Activated CD8-positive, alpha-beta memory T cell treated with anti-CD3 and anti-CD28 coated beads for 36 hours (primary cell): ENCODE measurements at regions not wholly inside any gene's neighbourhood (a gene's known extent, or its start where the extent isn't known, plus 50 kb on each side); places are given as distances from the start of the nearest gene placed in this dataset.

Experiments
- CTCF ChIA-PET: fragments of 350-600 bp; sonication (Branson Sonifier 250); formaldehyde crosslinking; loops from one replicate; lab custom pipeline; 2021; ENCODE audit warnings: antibody characterized with exemption; lab: Charles Lee
- POLR2A ChIA-PET: fragments of 350-600 bp; sonication (Branson Sonifier 250); formaldehyde crosslinking; loops from one replicate; lab custom pipeline; 2021; ENCODE audit warnings: antibody characterized with exemption; lab: Charles Lee

- CTCF ChIA-PET, result interaction anchor here (0.6 kb wide), 1 partner anchor 548 kb away, joined by 4 read pairs; no protein-coding TSS in a partner anchor
- POLR2A ChIA-PET, result no interaction called here
These were observed 179.0 kb downstream of the ADGRA3 start for GRCh38 chr4:22336822-22337221.

GRCh38 chr4:22334155-22334554 is 181.7 kb downstream of the ADGRA3 start:
- CTCF ChIA-PET, result no interaction called here
- POLR2A ChIA-PET, result no interaction called here

- ChIA-PET POLR2A (no interaction called here), CTCF (no interaction called here)
These were observed 191.4 kb downstream of the ADGRA3 start for GRCh38 chr4:22324422-22324821.

GRCh38 chr4:22323691-22324090 is 192.2 kb downstream of the ADGRA3 start:
- ChIA-PET POLR2A (no interaction called here), CTCF (no interaction called here)

- CTCF ChIA-PET, result no interaction called here
These were observed 192.9 kb downstream of the ADGRA3 start for GRCh38 chr4:22322996-22323395.

GRCh38 chr4:22315628-22316027 is 200.2 kb downstream of the ADGRA3 start:
- POLR2A ChIA-PET, result no interaction called here
- CTCF ChIA-PET, result no interaction called here

More at GRCh38 chr4:22322996-22323395, 192.9 kb downstream of the ADGRA3 start:
- POLR2A ChIA-PET, result no interaction called here

- POLR2A ChIA-PET, result no interaction called here
These were observed 201.9 kb downstream of the ADGRA3 start for GRCh38 chr4:22313976-22314375.

GRCh38 chr4:22312113-22312512 is 203.8 kb downstream of the ADGRA3 start:
- POLR2A ChIA-PET, result no interaction called here
- CTCF ChIA-PET, result no interaction called here

More at GRCh38 chr4:22313976-22314375, 201.9 kb downstream of the ADGRA3 start:
- CTCF ChIA-PET, result no interaction called here

- POLR2A ChIA-PET, result no interaction called here
- CTCF ChIA-PET, result no interaction called here
These were observed 214.6 kb downstream of the ADGRA3 start for GRCh38 chr4:22301253-22301652.

- ChIA-PET POLR2A (no interaction called here), CTCF (interaction anchor here (0.6 kb wide), 1 partner anchor 509 kb away, joined by 3 read pairs; no protein-coding TSS in a partner anchor)
These were observed 216.2 kb downstream of the ADGRA3 start for GRCh38 chr4:22299678-22300077.

GRCh38 chr4:22287631-22288030 is 228.2 kb downstream of the ADGRA3 start:
- POLR2A ChIA-PET, result no interaction called here
- CTCF ChIA-PET, result no interaction called here

- CTCF ChIA-PET, result no interaction called here
- POLR2A ChIA-PET, result no interaction called here
These were observed 247.4 kb downstream of the ADGRA3 start for GRCh38 chr4:22268350-22269025.

- POLR2A ChIA-PET, result no interaction called here
- CTCF ChIA-PET, result no interaction called here
These were observed 251.6 kb downstream of the ADGRA3 start for GRCh38 chr4:22264261-22264660.

GRCh38 chr4:22253431-22253830 is 262.4 kb downstream of the ADGRA3 start:
- ChIA-PET POLR2A (no interaction called here), CTCF (no interaction called here)

GRCh38 chr4:22246847-22247246 is 269.0 kb downstream of the ADGRA3 start:
- ChIA-PET POLR2A (no interaction called here), CTCF (no interaction called here)

GRCh38 chr4:22245294-22245693 is 270.6 kb downstream of the ADGRA3 start:
- CTCF ChIA-PET, result no interaction called here

GRCh38 chr4:22241415-22241814 is 274.5 kb downstream of the ADGRA3 start:
- ChIA-PET CTCF (no interaction called here), POLR2A (no interaction called here)

More at GRCh38 chr4:22245294-22245693, 270.6 kb downstream of the ADGRA3 start:
- POLR2A ChIA-PET, result no interaction called here

GRCh38 chr4:22240814-22241213 is 275.1 kb downstream of the ADGRA3 start:
- POLR2A ChIA-PET, result no interaction called here
- CTCF ChIA-PET, result no interaction called here

GRCh38 chr4:22238742-22239141 is 277.1 kb downstream of the ADGRA3 start:
- CTCF ChIA-PET, result no interaction called here

GRCh38 chr4:22237846-22238494 is 277.9 kb downstream of the ADGRA3 start:
- ChIA-PET CTCF (no interaction called here), POLR2A (no interaction called here)

More at GRCh38 chr4:22238742-22239141, 277.1 kb downstream of the ADGRA3 start:
- POLR2A ChIA-PET, result no interaction called here

GRCh38 chr4:22237155-22237751 is 278.6 kb downstream of the ADGRA3 start:
- POLR2A ChIA-PET, result no interaction called here
- CTCF ChIA-PET, result no interaction called here
